Stimulated activated CD8-positive, alpha-beta memory T cell treated with anti-CD3 and anti-CD28 coated beads, Interleukin-12 subunit alpha, Interleukin-12 subunit beta, amount 100 ng/mL, for 1 hour (primary cell): ENCODE measurements at regions not wholly inside any gene's neighbourhood (a gene's known extent, or its start where the extent isn't known, plus 50 kb on each side); places are given as distances from the start of the nearest gene placed in this dataset.
"Not testable (repeated sequence)": the region's sequence is repeated elsewhere in the genome, so short reads cannot be mapped to it uniquely, and the experiment has no call there.

Experiments
- DNase-seq: peaks from one replicate; pipeline ENCODE4 v3.0.0-alpha.2; 2020; ENCODE audit warnings: low read depth

- no peak for DNase-seq
Measured at GRCh38 chr6:130716466-130716865, 110.7 kb upstream of the SMLR1 start.

- no peak for DNase-seq
Measured at GRCh38 chr6:130717657-130718056, 109.5 kb upstream of the SMLR1 start.

- DNase-seq: no peak
Measured at GRCh38 chr6:130720076-130720715, 107.0 kb upstream of the SMLR1 start.

DNA sequence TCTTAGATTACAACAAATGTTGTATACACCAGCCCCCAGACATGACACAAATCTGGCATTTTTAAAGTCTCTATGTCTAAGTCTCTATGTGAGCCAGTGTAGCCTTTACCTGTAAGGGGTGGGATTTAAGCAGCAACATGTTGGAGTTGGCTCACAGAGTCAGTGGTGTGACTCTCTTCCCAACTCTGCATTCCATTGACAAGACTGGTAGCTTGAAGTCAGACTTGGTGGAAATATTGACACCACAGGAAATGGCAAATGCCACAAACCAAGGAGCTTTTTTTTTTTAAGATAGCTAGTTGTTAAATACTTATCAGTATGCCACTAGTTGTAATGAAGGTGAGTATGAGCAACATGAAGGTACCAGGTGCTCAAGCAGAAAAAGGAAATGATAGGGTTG, 103.1 kb upstream of the SMLR1 start:
- no peak for DNase-seq

DNA sequence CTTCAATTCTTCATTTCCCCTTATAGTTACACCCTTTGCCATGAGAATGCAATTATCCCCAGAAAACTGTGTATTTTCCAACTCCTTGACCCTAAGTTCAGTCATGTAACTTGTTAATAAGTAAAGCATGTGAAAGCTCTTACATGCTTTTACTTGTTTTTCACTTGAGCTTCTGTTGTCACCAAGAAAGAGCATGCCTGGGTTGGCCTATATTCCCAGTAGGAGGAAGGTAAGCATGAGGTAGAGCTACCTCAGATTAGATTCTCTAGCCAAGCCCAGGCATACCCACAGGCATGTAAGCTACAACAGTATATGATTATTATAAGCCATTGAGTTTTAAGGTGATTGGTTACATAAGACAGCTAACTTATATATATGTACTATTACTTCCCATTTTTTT, 101.7 kb upstream of the SMLR1 start:
- no peak for DNase-seq

DNA sequence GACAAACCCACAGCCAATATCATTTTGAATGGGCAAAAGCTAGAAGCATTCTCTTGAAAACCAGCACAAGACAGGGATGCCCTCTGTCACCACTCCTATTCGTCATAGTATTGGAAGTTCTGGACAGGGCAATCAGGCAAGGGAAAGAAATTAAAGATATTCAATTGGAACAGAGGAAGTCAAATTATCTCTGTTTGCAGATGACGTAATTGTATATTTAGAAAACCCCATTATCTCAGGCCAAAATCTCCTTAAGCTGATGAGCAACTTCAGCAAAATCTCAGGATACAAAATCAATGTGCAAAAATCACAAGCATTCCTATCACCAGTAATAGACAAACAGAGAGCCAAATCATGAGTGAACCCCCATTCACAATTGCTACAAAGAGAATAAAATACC, 99.1 kb upstream of the SMLR1 start:
- DNase-seq: not testable (repeated sequence)

DNA sequence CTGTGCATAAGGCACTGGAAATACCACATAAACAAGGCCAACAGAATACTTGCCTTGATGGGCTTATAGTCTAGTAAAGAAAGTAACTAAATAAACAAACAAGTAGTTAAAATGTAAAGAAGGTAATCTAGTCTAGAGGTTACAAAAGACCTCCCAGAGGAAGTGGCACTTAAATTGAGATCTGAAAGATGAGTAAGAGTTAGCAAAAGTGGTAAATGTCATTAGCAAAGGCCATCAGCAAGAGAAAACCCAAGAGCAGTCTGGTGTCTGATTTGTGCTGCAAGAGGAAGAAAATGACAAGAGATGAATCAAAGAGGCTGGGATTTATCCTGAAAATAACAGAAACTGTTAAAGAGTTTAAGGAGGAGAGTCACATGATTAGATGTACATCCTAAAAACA, 96.6 kb upstream of the SMLR1 start:
- no peak for DNase-seq

GRCh38 chr6:130734161-130734560, 93.0 kb upstream of the SMLR1 start:
- no peak for DNase-seq

GRCh38 chr6:130740308-130740707, 86.9 kb upstream of the SMLR1 start:
- no peak for DNase-seq

DNA sequence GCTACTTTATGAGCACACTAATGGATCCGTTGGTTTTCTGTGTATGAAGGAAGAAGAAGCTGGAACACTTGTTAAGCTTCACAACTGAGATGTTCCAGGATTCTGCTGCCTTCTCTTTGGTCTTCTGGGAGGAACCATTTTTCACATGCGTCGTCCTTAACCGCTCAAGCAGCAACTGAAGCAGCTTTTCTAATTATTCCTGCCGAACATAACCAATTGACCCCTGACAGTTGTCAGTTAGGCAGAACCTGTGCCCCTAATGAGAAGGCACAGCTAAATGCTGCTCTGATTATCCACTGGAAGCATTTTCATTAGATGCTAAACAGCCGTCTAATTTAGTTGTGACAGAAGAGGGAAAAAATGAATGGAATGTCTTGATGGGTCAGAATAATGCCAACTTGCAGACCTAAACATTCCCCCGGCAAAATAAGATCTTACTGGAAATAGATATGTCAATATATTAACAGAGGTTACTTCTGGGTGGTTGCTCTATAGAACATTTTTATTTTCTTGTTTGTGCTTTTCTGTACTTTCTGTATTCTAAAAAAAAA, 85.0 kb upstream of the SMLR1 start:
- no peak for DNase-seq

DNA sequence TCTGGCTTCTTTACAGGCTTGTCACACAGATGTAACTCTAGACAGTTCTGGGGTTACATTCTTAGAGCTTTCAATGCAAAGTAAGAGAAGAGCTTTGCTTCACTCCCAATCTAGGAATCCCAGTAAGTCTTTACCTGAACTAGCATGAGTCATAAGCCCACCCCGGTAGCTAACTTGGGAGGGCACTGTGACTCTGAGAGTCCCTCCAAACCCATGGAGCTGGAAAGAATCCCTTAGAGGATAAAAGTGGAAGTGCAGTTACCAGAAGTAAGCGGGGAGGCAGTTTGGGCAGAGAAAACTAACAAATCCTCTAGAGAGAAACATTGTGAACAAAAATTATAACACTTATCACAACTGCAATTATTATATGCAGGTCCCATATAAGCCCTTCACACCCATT, 84.0 kb upstream of the SMLR1 start:
- no peak for DNase-seq

GRCh38 chr6:130744576-130745366, 82.4 kb upstream of the SMLR1 start:
- no peak for DNase-seq

- DNase-seq: no peak
Measured at GRCh38 chr6:130748041-130748440, 79.2 kb upstream of the SMLR1 start.

- DNase-seq: no peak
Measured at GRCh38 chr6:130749402-130749801, 77.8 kb upstream of the SMLR1 start.

- DNase-seq: no peak
Measured at GRCh38 chr6:130752267-130752666, 74.9 kb upstream of the SMLR1 start.

DNA sequence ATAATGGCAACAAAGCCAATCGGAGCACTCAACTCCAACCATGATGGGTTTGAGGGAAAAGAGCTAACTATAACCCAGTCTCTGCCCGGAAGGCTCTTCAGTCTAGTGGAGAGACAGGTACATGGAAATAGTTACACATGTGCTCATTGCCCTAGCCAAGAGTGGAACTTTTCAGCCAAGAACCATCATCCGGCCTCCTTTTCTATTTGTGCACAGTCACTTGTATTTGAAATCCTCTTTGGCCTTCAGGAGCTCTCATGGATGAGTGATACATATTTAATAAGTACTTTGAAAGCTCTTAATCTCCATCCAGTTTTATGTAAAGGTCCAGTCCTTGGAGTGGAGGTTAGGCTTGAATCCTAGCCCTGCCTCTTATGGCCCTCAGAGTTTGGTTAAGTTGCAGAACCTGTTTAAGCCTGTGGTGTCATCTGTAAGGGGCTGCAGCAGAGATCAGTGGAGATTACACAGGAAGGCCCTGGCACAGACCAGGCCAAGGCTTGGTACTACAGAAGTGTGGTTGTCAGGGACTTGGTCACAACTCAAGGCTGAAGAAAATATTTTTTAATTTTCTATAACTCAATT, 72.3 kb upstream of the SMLR1 start:
- DNase-seq: no peak

- no peak for DNase-seq
Measured at GRCh38 chr6:130755368-130756034, 71.7 kb upstream of the SMLR1 start.

DNA sequence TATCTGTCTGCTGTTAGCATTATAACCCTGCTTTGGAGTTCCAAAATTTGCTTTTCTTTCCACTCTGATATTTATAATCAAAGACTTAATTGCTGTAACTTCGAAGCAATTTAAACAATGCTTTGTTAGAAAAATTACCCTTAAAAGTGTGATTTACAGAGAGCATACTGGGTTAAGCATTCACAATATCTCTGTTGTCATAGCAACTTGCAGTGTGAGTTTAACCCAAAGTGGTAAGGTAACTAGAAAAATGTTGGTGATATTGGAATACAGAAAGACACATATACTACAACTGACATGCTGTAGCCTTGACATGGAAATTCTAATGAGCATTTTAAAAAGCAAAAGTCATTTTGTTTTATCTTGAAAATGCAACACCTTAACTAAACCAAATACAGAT, 70.4 kb upstream of the SMLR1 start:
- DNase-seq: no peak

DNA sequence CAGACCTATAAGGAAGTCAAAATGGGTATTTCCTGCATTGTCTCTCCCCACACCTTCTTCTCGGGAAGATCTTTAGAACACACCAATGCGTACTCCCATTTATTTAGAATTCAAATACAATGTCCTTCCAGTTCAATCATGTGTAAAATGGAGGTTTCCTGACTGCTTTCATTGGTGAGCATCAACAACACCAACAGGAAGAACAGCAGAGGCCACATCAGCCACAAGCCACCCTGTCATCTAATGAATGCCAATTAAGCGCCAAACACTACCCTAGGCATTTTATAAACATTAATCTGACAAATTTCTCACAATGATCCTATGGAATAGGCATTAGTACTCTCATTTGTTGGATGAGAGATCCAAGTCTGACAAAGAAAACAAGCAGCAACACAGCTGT, 68.4 kb upstream of the SMLR1 start:
- DNase-seq: no peak

- no peak for DNase-seq
Measured at GRCh38 chr6:130760006-130760405, 67.2 kb upstream of the SMLR1 start.

- no peak for DNase-seq
Measured at GRCh38 chr6:130761286-130761685, 65.9 kb upstream of the SMLR1 start.

DNA sequence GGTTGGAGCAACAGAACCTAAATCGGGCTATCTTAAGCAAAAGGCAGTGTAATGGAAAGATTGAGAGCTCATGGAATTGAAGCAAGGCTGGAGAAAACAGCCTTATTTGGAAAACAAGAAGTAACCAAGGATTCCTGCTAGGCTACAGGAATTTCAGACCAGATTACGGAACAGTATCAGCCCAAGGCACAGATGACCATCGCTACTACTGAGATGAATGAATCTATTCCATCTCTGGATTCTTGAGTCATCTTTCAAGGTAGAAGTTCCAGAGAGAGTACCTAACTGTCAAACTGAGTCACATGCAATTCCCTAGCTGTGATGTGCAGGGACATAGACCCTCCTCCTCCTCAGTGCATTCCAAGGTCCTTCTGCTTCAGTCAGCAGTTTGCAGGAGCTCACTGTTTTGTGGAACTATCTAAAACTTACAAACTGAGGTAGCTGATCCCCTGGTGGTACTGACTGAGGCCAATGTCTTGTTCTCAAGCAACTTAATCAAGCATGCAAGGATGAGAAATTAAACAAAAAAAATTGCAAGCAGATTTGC, 62.0 kb upstream of the SMLR1 start:
- no peak for DNase-seq
